ENCODE measurements at regions not wholly inside any gene's neighbourhood (a gene's known extent, or its start where the extent isn't known, plus 50 kb on each side); places are given as distances from the start of the nearest gene placed in this dataset.

DNA sequence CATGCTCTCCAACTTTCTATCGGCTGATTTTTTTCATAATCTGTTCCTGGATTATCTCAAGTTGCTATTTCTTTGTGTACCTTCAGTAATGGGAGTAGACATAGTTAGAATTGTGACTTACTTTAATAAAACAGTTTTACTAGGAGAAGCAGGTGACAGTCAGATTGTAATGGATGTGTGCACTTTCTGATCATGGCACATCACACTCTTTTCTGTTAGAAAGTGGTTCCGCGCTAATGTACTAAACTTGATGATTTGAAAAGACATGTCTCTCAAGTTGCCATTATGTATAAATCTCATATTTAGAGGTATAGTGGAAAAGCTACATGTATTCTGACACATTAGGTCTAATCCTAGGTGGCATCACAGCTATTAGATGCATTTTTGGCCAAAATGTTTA, 121.3 kb upstream of the CDH8 start:
- DNase-seq: no peak

DNA sequence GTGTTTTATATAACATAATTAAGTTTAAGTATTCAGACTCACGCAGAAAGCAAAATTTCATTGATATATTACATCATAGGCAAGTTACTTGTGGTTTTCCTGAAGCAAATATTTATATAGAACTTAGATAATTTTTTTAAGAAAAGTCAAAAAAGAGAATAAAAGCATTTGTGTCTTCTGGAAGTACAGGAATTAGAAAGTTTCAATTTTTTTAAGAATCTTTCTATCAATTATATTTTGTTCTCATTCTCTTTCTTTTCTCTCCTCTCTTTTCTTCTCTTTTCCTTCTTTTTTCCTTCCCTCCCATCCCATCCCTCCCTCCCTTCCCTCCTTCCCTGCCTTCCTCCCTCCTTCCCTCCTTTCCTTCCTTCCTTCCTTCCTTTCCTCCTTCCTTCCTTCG, 120.7 kb upstream of the CDH8 start:
- no peak for DNase-seq

DNA sequence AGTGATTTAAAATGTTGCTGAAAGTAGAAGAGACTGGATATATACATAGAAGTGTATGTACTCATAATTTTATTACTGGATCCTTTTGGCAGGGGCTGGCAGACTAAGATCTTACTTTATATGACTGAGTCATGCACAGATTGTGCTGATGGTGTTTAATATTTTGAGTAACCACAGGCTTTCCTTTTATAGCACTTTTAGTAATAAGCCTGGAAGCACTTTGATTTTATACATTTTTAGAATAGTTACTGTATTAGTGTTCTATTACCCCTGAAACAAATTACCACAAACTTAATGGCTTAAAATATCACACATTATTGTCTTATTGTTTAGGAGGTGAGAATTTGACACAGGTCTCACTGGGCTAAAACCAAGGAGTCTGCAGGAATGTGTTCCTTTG, 113.4 kb upstream of the CDH8 start:
- DNase-seq: peak; percentile 81

DNA sequence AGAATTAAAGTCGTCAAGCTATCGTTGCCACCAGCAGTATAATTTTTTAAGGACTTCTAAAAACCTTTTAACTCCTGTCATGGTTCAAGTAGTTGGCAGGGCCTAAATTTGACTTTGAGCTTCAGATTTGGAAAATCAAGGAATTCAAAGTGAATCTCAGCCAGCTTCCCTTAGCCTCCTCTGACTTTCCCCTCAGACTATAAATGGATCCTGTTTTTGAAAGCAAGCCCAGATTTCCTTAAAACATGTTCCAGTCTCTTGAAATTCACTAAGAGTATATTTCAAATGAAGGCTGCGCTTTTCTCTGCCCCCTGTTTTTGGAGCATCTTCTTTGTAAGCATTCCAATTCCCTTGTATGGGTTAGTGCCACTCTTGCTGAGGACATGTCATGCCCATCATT, 101.8 kb upstream of the CDH8 start:
- DNase-seq: no peak

DNA sequence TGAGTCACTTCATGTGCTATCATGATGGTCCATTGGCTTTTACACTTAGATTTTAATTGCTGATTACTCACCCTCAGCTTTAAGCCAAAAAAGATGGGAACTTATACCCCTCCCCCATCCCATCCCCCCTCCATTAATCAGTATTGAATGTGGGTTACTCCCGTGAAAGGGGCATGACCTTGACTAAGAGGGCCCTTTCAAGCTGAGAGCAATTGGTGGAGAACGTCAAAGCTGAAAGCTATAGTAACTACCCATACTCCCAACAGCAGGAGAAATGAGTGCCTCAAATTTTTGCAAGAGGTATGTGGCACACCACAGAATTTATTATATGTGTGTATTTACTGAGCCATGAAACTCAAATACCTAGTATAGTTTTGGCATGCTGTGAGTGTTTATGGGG, 99.7 kb upstream of the CDH8 start:
- peak; percentile 81 for DNase-seq

DNA sequence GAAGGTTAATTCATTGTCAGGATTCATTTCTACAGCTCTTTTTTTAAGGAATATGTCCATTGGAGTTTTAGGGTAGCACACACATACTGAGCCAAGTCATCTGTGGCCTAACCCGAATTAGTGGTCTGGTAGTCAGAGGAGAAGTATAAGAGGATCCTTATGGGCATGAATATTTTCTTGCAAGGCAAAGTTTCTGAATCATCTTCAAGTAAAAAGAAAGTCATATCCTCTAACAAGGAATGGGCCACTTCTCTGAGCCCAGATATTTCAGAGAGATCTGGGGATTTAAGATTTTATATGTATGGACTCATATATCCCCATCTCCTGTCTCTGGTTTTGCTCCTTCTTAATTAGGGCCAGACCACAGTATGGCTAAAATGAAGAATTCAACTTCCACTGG, 99.2 kb upstream of the CDH8 start:
- DNase-seq: peak; percentile 28

DNA sequence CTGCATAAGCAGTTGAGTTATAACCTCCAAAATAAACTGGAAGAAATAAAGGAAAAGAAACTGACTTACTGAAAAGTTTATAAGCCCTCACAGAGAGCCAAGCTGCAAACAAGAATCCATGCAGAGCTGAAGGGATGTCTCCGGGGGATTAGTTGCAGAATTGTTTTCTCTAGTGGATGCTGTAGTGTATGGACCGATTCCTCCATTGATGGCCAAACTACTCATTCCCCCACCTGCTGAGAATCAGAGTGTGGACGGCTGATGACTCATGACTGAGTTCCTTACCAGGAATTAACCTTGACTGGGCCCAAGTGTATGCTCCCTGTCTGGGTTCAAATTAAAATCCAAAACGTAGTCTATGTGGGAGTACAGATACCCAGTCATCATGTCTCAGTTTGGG, 93.9 kb upstream of the CDH8 start:
- DNase-seq: peak; percentile 37

DNA sequence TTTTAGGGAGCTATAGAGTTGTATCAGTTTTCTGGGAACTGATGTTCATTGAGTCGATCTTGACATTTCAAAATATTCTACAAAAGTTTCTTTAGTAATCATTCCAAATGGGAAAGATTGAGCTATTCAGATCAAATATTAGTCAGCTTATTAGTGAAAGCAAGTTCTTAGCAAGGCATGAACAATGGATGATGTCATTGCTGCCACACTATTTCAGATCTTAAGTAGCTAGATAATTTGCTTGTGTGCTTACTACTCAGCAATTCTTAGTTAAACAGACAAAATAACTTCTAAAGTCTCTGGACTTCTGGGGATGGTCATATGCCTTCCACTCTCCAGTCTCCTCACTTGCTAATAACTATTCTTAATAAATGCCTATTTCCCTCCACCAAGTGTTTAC, 69.0 kb upstream of the CDH8 start:
- peak; percentile 8 for DNase-seq

DNA sequence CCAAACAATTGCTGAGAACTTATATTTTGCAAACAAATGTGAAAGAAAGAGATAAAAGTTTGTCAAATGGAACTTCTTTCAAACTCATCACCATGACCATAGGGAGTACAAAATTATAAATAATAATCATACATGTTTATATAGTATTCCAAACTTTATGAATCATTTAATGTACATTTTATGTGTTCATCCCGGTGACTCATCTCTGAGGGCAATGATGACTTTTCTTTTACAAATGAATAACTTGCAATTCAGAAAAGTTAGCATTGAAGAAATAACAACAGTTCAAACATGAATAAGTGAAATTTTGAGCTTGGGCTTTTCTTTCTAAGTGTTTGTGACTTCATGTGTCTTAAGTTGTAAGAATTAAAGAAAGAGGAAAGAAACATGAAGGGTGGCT, 66.3 kb upstream of the CDH8 start:
- peak; percentile 65 for DNase-seq

DNA sequence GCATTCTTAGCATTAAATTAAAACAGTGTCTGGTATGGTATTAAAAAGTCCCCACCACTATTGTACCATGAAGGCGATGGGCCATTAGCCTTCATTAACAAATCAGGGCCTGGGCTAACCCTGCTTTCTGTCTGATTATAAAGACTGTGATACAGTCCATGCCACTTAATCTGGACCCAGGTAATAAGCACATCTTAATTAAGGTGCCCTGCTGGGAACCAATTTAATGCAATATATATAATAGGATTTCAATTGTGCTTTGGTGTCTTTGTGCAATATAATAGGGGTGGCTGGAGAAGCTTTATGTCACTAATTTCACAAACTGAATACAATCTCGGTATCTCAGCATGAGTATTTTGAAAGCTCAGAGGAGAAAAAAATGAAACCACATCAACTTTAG, 64.4 kb upstream of the CDH8 start:
- DNase-seq: no peak

DNA sequence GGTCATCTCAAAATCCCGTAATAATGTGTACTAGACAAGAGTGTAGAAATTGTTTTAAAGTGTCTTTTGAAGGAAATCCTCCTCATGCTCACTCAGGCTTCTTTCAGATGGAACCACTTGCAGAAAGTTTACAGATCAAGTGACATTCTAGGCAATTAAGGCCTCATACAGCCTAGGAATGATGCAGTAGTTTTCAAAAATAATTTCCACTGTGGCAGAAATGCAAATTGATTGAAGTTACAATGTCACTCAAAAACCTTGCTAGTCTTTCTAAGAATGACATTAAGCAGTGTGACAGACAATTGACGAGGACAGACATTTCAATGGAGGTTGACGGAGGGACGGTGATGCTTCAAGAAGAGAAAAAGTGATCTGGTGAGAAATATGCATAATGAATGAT, 53.5 kb upstream of the CDH8 start:
- DNase-seq: no peak

DNA sequence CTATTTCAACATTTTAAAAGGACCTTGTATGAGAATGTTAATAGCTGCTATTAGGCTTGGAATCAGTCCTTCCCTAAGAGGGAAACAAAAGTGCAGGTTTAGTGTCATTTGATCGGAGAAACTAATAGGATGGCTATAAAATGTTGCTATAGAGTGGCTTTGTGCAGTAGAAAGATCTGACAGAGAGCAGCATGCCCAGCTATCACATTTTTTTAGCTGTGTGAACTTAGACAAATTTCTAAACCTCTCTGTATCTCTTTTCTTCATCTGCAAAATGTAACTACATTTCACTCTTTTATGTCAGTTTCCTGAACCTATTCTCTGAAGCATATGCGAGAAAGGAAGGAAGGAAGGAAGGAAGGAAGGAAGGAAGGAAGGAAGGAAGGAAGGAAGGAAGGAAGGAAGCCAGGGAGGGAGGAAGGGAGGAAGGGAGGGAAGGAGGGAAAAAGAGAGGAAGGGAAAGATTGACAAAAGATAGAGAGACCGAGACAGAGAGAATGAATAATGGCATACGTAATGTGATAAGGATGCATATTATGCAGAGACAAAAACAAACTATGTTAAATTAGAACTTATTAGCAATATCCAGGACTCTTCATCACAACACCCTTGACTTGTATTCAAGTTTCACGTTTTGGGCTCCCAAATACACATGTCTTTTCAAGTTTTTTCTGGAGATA, 52.6 kb upstream of the CDH8 start:
- no peak for DNase-seq
